Rectal smooth muscle tissue (tissue), 1 donor: ENCODE measurements at regions not wholly inside any gene's neighbourhood (a gene's known extent, or its start where the extent isn't known, plus 50 kb on each side); places are given as distances from the start of the nearest gene placed in this dataset.

Experiments
- H3K27ac ChIP-seq: one replicate; pipeline ENCODE4 v1.7.0; 2013; ENCODE audit warnings: low read depth, low read length, inconsistent platforms
- H3K27me3 ChIP-seq: one replicate; pipeline ENCODE4 v1.7.0; 2013; ENCODE audit warnings: low read length; ENCODE audit not compliant: control insufficient read depth, insufficient read depth
- H3K36me3 ChIP-seq: one replicate; pipeline ENCODE4 v1.7.0; 2013; ENCODE audit warnings: low read length; ENCODE audit not compliant: control insufficient read depth, insufficient read depth
- H3K4me1 ChIP-seq: one replicate; pipeline ENCODE4 v1.7.0; 2013; ENCODE audit warnings: low read length; ENCODE audit not compliant: control insufficient read depth, insufficient read depth
- H3K4me3 ChIP-seq: one replicate; pipeline ENCODE4 v1.7.0; 2013; ENCODE audit warnings: low read length
- H3K9ac ChIP-seq: one replicate; pipeline ENCODE4 v1.7.0; 2013; ENCODE audit warnings: low read length

DNA sequence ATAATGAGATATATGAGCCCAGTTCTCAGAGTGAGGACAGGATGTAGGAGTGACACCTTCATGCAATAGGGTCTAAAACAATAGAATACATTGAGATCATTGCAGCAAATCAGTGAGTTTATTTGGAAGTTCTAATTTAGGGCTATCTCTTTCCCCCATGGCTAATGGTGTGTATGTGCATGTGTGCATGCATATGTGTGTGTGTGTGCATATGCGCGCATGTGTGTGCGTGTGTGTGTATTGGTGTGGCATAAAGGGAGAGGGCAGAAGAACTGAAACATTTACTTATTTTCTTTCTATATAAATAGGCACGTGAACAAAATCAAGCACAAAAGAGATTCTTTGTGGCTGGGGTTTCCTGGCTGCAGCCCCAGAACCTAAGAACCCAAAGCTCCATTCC is 115.7 kb upstream of the VEPH1 start:
- Histone ChIP-seq H3K4me3 (no peak overlapping the region), H3K27ac (no peak overlapping the region), H3K27me3 (no peaks in the 10 kb centered on the region), H3K9ac (no peak overlapping the region), H3K36me3 (no peaks in the 10 kb centered on the region), H3K4me1 (no peaks in the 10 kb centered on the region)

DNA sequence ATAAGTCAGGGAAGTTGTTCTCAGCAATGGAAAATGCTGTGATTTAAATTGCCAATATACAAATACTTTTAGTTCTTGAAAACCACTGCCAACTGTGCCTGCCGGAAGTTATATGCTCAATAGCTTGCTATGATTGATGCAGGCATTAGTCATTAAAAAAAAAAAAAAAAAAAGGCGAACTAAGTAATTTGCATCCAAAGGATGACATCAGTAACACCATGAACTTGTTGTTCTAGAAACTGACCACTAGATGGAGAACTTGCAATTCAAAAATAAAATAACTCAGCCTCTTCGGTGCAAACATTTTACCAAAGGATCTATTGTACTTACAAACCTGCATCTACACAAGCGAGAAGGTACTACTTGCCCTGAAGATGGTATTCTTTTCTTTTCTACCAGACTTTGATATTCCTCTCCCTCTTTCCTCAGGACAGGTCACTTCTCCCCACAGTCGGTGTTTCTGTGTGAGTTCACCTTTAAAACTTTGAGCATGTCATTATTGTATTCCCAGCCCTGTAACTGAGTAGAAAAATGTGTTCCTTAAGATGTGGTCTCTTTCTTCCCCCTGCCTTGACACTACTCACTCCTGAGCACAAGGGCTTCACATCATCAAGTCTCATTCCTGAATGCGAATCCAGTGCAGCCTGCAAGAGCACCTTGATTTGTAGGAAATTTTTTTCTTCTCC is 115.0 kb upstream of the VEPH1 start:
- Histone ChIP-seq H3K27me3 (no peaks in the 10 kb centered on the region), H3K27ac (no peak overlapping the region), H3K4me1 (no peaks in the 10 kb centered on the region), H3K4me3 (no peak overlapping the region), H3K9ac (no peak overlapping the region), H3K36me3 (no peaks in the 10 kb centered on the region)

DNA sequence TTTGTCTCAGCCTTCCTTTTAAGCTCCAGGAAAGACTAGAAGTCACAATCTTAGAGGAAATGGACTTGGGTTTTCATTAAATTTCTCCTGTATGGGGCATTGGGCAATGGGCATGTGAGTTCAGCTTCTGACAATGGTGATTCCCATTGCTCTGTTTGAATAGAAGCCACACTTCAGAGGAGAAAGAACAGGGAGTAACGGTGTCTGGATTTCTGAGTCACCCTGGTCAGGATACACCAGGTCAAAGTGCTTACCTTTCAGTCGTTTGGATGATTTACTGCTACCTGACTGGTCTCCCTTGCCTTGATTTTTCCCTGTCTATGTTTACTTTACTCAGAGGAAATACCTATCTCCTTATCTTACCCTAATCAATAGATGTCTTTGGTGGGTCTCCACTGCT is 111.7 kb upstream of the VEPH1 start:
- Histone ChIP-seq H3K36me3 (no peaks in the 10 kb centered on the region), H3K9ac (no peak overlapping the region), H3K4me3 (no peak overlapping the region), H3K4me1 (no peaks in the 10 kb centered on the region), H3K27me3 (no peaks in the 10 kb centered on the region), H3K27ac (no peak overlapping the region)

DNA sequence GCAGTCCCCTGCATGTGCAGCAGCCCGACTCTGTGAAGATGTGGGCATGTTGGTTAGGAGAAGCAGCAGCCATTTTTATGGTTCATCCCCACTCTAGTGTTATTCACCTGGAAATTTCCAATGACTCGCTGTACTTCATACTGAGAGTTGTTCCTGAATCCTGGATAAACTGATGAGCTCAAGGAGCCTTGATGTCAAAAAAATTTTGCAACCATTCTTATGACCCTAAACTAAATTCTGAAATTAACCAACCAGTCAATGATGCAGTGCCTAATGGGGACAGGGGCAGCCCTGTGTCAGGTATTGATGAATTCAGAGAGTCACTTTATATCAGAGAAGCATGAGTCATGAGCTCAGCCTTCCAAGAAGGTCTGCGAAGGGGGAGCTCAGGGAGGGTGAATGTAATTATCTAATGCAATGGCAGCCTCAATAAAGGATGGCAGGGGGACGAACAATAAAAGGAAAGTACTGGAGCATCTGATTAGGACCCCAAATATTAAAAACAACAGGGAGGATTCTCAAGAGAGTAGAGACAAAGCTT is 108.4 kb upstream of the VEPH1 start:
- Histone ChIP-seq H3K27ac (no peak overlapping the region), H3K27me3 (no peaks in the 10 kb centered on the region), H3K9ac (no peak overlapping the region), H3K4me1 (no peaks in the 10 kb centered on the region), H3K4me3 (no peak overlapping the region), H3K36me3 (no peaks in the 10 kb centered on the region)

DNA sequence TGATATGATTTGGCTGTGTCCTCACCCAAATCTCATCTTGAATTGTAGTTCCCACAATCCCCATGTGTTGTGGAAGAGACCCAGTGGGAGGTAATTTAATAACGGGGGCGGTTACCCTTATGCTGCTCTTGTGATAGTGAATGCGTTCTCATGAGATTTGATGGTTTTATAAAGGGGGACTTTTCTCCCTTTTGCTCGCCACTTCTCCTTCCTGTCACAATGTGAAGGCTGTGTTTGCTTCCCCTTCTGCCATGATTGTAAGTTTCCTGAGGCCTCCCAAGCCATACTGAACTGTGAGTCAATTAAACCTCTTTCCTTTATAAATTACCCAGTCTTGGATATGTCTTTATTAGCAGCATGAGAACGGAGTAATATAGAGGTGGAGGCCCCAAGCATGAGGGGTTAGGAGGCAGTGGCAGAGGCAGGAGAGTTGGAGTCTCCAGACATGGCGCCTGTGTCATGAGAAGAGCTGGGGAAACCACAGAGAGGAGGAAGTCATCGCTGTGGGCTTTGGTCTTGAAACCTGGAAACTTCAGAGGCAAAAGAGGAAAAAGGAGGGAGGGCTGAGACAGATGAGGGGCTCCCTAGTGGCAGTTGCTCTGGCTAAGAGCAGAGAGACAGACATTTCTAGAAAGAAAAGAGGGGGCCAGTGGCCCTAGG is 107.8 kb upstream of the VEPH1 start:
- no peaks in the 10 kb centered on the region for H3K36me3 ChIP-seq

DNA sequence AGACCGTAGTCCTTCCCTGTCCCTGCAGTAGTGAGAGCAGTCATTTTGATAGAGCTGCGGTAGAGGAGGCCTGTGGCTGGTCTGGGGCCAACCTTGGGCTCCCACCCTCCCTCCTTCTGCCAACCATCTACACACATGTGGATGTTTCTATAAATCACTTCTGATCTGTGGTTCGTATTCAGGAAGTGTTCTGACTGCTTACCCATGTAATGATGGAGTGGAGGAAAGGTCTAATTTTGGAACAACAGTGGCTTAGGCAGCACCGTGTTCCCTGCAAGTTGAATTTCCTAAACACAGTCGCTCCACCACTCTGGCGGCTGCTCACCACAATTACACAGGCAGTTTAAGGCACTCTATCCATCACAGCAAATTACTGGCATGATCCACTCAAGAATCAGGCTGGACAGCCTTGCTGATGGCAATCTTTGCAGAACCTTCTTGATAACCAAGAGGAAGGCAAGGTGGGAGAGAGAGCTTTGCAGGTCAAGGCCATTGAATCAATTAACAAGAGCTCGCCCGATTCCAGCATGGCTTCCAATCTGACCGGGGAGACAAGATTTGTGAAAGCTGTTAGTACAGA is 104.7 kb upstream of the VEPH1 start:
- H3K4me3 ChIP-seq, result no peak overlapping the region
- H3K27me3 ChIP-seq, result peaks cover 2% of the 10 kb centered on the region
- no peaks in the 10 kb centered on the region for H3K4me1 ChIP-seq
- H3K36me3 ChIP-seq, result no peaks in the 10 kb centered on the region
- H3K27ac ChIP-seq, result no peak overlapping the region
- no peak overlapping the region for H3K9ac ChIP-seq

More for the DNA sequence above, 107.8 kb upstream of the VEPH1 start:
- H3K4me1 ChIP-seq, result no peaks in the 10 kb centered on the region
- no peaks in the 10 kb centered on the region for H3K27me3 ChIP-seq
- H3K4me3 ChIP-seq, result no peak overlapping the region
- H3K27ac ChIP-seq, result no peak overlapping the region
- no peak overlapping the region for H3K9ac ChIP-seq

DNA sequence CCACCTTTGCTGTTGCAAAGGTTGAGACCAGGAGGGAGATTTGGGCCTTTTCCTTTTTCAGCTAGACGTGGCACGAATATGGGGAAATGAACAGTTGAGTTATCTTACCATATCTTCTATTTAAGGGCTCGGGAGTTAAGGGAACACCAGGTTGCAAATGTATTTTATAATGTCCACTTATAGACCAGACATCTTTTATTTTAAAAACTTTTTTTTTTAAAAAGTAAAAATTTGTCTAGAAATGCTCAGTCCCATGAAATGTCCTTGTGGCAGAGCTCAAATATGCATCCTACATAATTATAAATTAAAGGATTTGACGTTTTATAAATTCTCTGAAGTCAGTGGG is 103.6 kb upstream of the VEPH1 start:
- H3K36me3 ChIP-seq, result no peaks in the 10 kb centered on the region
- no peak overlapping the region for H3K27ac ChIP-seq
- H3K4me3 ChIP-seq, result no peak overlapping the region
- no peaks in the 10 kb centered on the region for H3K4me1 ChIP-seq
- H3K27me3 ChIP-seq, result peaks cover 2% of the 10 kb centered on the region
- H3K9ac ChIP-seq, result no peak overlapping the region

DNA sequence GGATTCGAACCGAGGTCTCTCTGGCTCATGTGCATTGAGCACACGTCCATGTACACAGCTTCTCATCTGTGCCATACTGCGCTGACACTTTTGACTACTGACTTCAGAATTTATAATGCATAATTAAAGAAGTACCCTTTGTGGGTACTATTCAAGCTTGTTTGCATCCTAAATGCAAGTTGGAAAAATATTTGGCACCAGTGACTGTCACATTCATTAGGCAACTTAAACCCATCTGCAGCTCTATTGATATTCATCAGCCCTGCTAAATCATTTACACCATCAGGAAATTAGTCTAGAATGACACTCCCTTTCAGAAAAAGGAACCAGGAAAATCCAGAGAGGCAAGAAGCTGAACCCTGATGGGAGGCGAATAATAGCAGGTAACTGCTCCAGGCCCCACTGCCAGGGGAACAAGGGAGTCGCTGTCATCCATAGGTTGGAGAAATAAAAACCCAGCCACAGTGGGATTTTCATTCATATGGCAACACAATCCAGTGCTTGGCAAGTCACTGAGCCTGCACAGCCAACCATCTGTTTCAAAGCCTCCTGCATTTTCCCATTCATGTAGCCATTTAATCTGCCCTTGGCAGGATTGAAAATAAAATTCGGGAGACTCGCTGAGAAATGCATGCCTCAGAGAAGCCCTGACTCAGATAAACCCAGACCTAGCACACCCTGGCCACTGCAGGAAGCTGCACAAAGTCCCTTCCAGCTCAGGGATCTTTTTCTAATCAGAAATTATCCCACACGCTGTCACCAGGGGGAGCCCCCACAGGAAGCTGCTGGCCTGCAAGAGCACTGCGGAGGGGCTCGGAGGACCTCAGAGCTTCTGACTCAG is 103.0 kb upstream of the VEPH1 start:
- Histone ChIP-seq H3K27me3 (peaks cover 2% of the 10 kb centered on the region), H3K27ac (no peak overlapping the region), H3K4me3 (no peak overlapping the region), H3K4me1 (no peaks in the 10 kb centered on the region), H3K9ac (no peak overlapping the region), H3K36me3 (no peaks in the 10 kb centered on the region)

DNA sequence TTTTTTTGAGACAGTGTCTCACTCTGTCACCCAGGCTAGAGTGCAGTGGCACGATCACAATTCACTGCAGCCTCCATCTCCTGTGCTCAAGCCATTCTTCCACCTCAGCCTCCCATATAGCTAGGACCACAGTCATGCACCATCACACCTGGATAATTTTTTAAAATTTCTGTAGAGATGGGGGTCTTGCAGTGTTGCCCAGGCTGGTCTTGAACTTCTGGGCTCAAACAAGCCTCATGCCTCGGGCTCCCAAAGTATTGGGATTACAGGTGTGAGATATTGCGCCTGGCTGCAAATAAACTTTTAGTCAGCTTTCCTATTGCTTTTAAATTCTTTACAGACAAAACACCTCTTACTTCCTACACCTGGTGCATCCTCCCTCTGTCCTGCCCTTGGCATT is 102.1 kb upstream of the VEPH1 start:
- Histone ChIP-seq H3K27me3 (peaks cover 2% of the 10 kb centered on the region), H3K4me1 (no peaks in the 10 kb centered on the region), H3K9ac (no peak overlapping the region), H3K4me3 (no peak overlapping the region), H3K27ac (no peak overlapping the region), H3K36me3 (no peaks in the 10 kb centered on the region)

DNA sequence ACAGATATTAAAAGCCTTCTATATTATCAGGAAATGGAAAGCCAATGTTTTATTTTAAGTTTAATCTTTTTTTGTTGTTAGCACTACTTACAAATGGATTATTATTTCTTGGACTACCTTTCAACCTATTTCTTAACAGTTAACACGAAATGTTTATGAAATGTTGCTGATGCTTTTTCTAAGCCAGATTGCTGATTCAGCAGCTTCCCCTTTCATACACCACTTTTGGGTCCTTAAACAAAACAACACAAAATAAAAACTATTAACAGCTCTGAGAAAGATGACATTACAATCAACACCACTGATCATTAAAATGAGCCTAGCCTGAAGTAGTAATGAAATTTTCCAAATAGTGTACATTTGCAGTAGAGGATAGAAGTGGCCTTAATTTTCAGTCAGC is 99.2 kb upstream of the VEPH1 start:
- H3K4me3 ChIP-seq, result no peak overlapping the region
- no peaks in the 10 kb centered on the region for H3K4me1 ChIP-seq
- no peak overlapping the region for H3K27ac ChIP-seq
- H3K27me3 ChIP-seq, result peaks cover 2% of the 10 kb centered on the region
- H3K36me3 ChIP-seq, result no peaks in the 10 kb centered on the region
- no peak overlapping the region for H3K9ac ChIP-seq

DNA sequence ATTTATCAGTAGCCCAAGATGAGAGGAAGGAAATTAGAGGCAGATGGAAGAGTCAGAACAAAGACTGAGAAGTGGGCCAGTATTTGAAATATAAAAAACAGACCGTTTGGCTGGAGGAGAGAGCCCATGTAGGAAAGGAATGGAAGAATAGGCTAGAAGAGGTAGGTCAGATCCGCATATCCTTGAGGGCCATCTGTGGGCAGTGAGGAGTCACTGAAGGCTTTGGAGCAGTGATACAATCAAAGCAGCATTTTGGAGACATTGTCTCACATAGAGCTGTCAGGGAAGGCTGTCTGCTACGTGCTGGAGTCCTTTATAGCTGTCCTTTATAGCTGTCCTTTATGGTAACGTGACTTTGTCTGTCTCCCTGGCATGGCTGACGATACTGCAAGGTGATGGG is 92.0 kb upstream of the VEPH1 start:
- Histone ChIP-seq H3K4me1 (no peaks in the 10 kb centered on the region), H3K4me3 (no peak overlapping the region), H3K27me3 (no peaks in the 10 kb centered on the region), H3K9ac (no peak overlapping the region), H3K36me3 (no peaks in the 10 kb centered on the region), H3K27ac (no peak overlapping the region)

DNA sequence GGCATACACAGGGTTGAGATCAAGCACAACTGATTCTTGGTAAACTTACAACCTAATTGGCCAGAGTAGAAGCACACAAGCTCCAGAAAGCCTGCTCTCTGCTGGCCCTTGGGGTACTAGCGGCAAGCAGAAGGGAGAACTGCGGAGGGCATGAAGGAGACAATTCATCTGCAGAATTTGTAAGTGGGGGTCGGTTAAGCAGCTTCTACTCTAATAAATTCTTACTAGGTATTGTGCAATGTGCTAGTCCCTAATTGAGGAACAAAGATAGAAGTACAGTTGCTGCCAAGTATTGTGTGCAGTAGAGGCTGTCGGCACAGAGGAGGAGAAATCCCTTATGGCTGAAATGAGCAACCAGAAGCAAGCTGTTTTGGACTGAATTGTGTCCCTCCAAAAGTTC is 91.2 kb upstream of the VEPH1 start:
- Histone ChIP-seq H3K4me1 (no peaks in the 10 kb centered on the region), H3K27ac (no peak overlapping the region), H3K27me3 (no peaks in the 10 kb centered on the region), H3K4me3 (no peak overlapping the region), H3K36me3 (no peaks in the 10 kb centered on the region), H3K9ac (no peak overlapping the region)
